ENCODE measurements at regions not wholly inside any gene's neighbourhood (a gene's known extent, or its start where the extent isn't known, plus 50 kb on each side); places are given as distances from the start of the nearest gene placed in this dataset.

DNA sequence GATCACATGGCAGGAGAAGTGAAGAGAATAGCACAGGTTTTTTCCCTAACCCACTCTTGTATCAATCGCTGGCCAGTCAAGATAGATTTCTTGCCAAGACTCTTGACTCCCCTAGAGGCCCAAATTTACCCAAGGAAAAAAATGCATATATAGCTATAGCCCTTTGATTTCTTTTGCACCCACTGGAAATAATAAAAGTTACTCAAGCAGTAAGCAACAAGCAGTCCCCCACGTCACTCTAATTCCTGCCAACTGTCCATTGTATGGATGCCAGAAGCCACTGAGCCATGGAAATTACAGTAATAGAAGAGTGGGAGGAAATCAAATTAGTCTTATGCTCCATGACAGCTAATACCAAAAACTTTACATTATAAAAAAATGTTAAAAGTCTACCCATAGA lies 125.3 kb upstream of the SLC39A10 start:
- no peak for TF ChIP-seq CEBPG (CRISPR knock-in tag; IDR thresholded peaks at IDR 0.05)
- TF ChIP-seq ZZZ3 (CRISPR knock-in tag; IDR thresholded peaks at IDR 0.05; ENCODE audit: borderline replicate concordance): no peak
- TF ChIP-seq SP2 (CRISPR knock-in tag; IDR thresholded peaks at IDR 0.05): no peak
